NOMO-1 treated with DMSO at 0.1 percent for 48 hours (cell line): ENCODE measurements at regions not wholly inside any gene's neighbourhood (a gene's known extent, or its start where the extent isn't known, plus 50 kb on each side); places are given as distances from the start of the nearest gene placed in this dataset.
"Not testable (repeated sequence)": the region's sequence is repeated elsewhere in the genome, so short reads cannot be mapped to it uniquely, and the experiment has no call there.

Experiments
- DNase-seq: peaks from one replicate; lab custom pipeline; 2025; ENCODE audit not compliant: unreplicated experiment; lab: John Stamatoyannopoulos, UW

GRCh38 chr16:47865337-47865855 is 290.4 kb downstream of the ABCC12 start:
- DNase-seq = no peak

- not testable (repeated sequence) for DNase-seq
These were observed 291.5 kb downstream of the ABCC12 start for GRCh38 chr16:47864262-47864661.

GRCh38 chr16:47861999-47862398 is 293.8 kb downstream of the ABCC12 start:
- DNase-seq = no peak

GRCh38 chr16:47858333-47858982 is 297.3 kb downstream of the ABCC12 start:
- no peak for DNase-seq

- DNase-seq = no peak
These were observed 300.4 kb downstream of the ABCC12 start for GRCh38 chr16:47855431-47855830.

- DNase-seq = no peak
These were observed 301.1 kb downstream of the ABCC12 start for GRCh38 chr16:47854737-47855136.

GRCh38 chr16:47852991-47853390 is 302.8 kb downstream of the ABCC12 start:
- no peak for DNase-seq

GRCh38 chr16:47851146-47851545 is 304.6 kb downstream of the ABCC12 start:
- DNase-seq = no peak

GRCh38 chr16:47849736-47850135 is 306.1 kb downstream of the ABCC12 start:
- DNase-seq = no peak

GRCh38 chr16:47848421-47849109 is 307.2 kb downstream of the ABCC12 start:
- DNase-seq = no peak

GRCh38 chr16:47847220-47847970 is 308.4 kb downstream of the ABCC12 start:
- DNase-seq = no peak

- no peak for DNase-seq
These were observed 321.2 kb downstream of the ABCC12 start for GRCh38 chr16:47834485-47835024.

- DNase-seq = no peak
These were observed 322.0 kb downstream of the ABCC12 start for GRCh38 chr16:47833771-47834170.

- no peak for DNase-seq
These were observed 325.8 kb downstream of the ABCC12 start for GRCh38 chr16:47829850-47830600.

GRCh38 chr16:47826070-47826469 is 329.7 kb downstream of the ABCC12 start:
- no peak for DNase-seq

GRCh38 chr16:47817048-47817447 is 338.7 kb downstream of the ABCC12 start:
- no peak for DNase-seq

GRCh38 chr16:47816511-47816910 is 339.3 kb downstream of the ABCC12 start:
- no peak for DNase-seq

GRCh38 chr16:47815655-47816054 is 340.1 kb downstream of the ABCC12 start:
- DNase-seq = no peak

- not testable (repeated sequence) for DNase-seq
These were observed 344.0 kb downstream of the ABCC12 start for GRCh38 chr16:47811758-47812157.

- no peak for DNase-seq
These were observed 345.2 kb downstream of the PHKB start for GRCh38 chr16:47806309-47806847.

- DNase-seq = no peak
These were observed 326.6 kb downstream of the PHKB start for GRCh38 chr16:47787696-47788095.
